ENCODE measurements at regions not wholly inside any gene's neighbourhood (a gene's known extent, or its start where the extent isn't known, plus 50 kb on each side); places are given as distances from the start of the nearest gene placed in this dataset.
"Not testable (repeated sequence)": the region's sequence is repeated elsewhere in the genome, so short reads cannot be mapped to it uniquely, and the experiment has no call there.

- DNase-seq = no peak
These were observed 165.2 kb upstream of the THBS1 start for GRCh38 chr15:39415634-39416033.

- no peak for DNase-seq
These were observed 164.6 kb upstream of the THBS1 start for GRCh38 chr15:39416258-39416657.

GRCh38 chr15:39417366-39418134, 163.3 kb upstream of the THBS1 start:
- DNase-seq = no peak

- no peak for DNase-seq
These were observed 161.2 kb upstream of the THBS1 start for GRCh38 chr15:39419651-39420050.

- DNase-seq = not testable (repeated sequence)
These were observed 160.6 kb upstream of the THBS1 start for GRCh38 chr15:39420123-39420852.

GRCh38 chr15:39420853-39421192, 160.1 kb upstream of the THBS1 start:
- not testable (repeated sequence) for DNase-seq

GRCh38 chr15:39426552-39427532, 154.0 kb upstream of the THBS1 start:
- DNase-seq = no peak

GRCh38 chr15:39427705-39428104, 153.2 kb upstream of the THBS1 start:
- no peak for DNase-seq

- DNase-seq = no peak
These were observed 151.0 kb upstream of the THBS1 start for GRCh38 chr15:39429898-39430357.

GRCh38 chr15:39430389-39430788, 150.5 kb upstream of the THBS1 start:
- no peak for DNase-seq

- DNase-seq = no peak
These were observed 149.5 kb upstream of the THBS1 start for GRCh38 chr15:39431376-39431775.

- DNase-seq = no peak
These were observed 148.9 kb upstream of the THBS1 start for GRCh38 chr15:39432026-39432425.

GRCh38 chr15:39432912-39433348, 147.9 kb upstream of the THBS1 start:
- no peak for DNase-seq

- DNase-seq = no peak
These were observed 147.5 kb upstream of the THBS1 start for GRCh38 chr15:39433376-39433775.

- no peak for DNase-seq
These were observed 146.7 kb upstream of the THBS1 start for GRCh38 chr15:39434163-39434562.

GRCh38 chr15:39434751-39435238, 146.1 kb upstream of the THBS1 start:
- no peak for DNase-seq

- DNase-seq = no peak
These were observed 145.6 kb upstream of the THBS1 start for GRCh38 chr15:39435244-39435643.

- no peak for DNase-seq
These were observed 142.6 kb upstream of the THBS1 start for GRCh38 chr15:39438260-39438659.

- no peak for DNase-seq
These were observed 141.9 kb upstream of the THBS1 start for GRCh38 chr15:39438799-39439592.

GRCh38 chr15:39442898-39443297, 138.0 kb upstream of the THBS1 start:
- DNase-seq = no peak

- DNase-seq = no peak
These were observed 137.1 kb upstream of the THBS1 start for GRCh38 chr15:39443659-39444219.

All from T1000 (cell line).